HepG2 (cell line): ENCODE measurements at regions not wholly inside any gene's neighbourhood (a gene's known extent, or its start where the extent isn't known, plus 50 kb on each side); places are given as distances from the start of the nearest gene placed in this dataset.

Source experiments
- ATAC-seq: fragments of 200-7000 bp; cut with Tn5 transposase; 3 replicates; pipeline ENCODE4 v1.9.1; 2020; ENCODE audit warnings: mild to moderate bottlenecking, moderate library complexity
- BruUV-seq: library from RNA; stranded (reverse); fragments of 400-500 nt; replicated peaks from 2 replicates; lab custom pipeline; 2021; lab: Mats Ljungman, UMichigan
- CTCF ChIA-PET: fragments of 300-600 bp; formaldehyde crosslinking; extraction: SDS; loops from one replicate; lab custom pipeline; 2021; ENCODE audit warnings: low total read pairs, inconsistent platforms, low intra/inter-chr PET ratio; lab: Yijun Ruan, JAX
- POLR2A ChIA-PET: fragments of 350-600 bp; sonication (Branson Sonifier 250); formaldehyde crosslinking; loops from one replicate; lab custom pipeline; 2020; ENCODE audit warnings: antibody characterized with exemption, inconsistent platforms; lab: Yijun Ruan, JAX
- DNase-seq: peaks from one replicate; pipeline ENCODE4 v3.0.0-alpha.2; 2015; ENCODE audit warnings: low spot score
- FAIRE-seq: peaks from 3 replicates; lab custom pipeline; 2011; peaks lifted over from hg19 to GRCh38; lab: Jason Lieb, UNC
- H2AFZ ChIP-seq: one replicate; pipeline ENCODE4 v1.6.1; 2011; ENCODE audit warnings: low read length, inconsistent platforms
- H3K27ac ChIP-seq: fragments of 300-600 bp; 3 replicates; pipeline ENCODE4 v1.8.0; 2011; ENCODE audit warnings: mixed run types, mild to moderate bottlenecking, mixed read lengths, low read length, inconsistent platforms; ENCODE audit not compliant: insufficient read depth; ENCODE audit errors: extremely low read length
- H3K27me3 ChIP-seq, 2 experiments: fragments of 200-600 bp in 1 of 2; 2 replicates in 1 of 2; 3 replicates in 1 of 2; pipeline versions ENCODE4 v1.6.0 to v1.8.0; 2011; ENCODE audit warnings: low read length in 2 of 2, mild to moderate bottlenecking in 2 of 2, moderate library complexity in 2 of 2, inconsistent platforms in 1 of 2; ENCODE audit not compliant: insufficient read depth in 2 of 2, control insufficient read depth in 1 of 2
- H3K36me3 ChIP-seq, 2 experiments: fragments of 200-600 bp in 1 of 2; replicated peaks in 1 of 2; 2 replicates in 1 of 2; 3 replicates in 1 of 2; pipeline versions ENCODE4 v1.5.1 to v1.8.0; 2011; ENCODE audit warnings: low read length in 2 of 2, inconsistent platforms in 1 of 2; ENCODE audit not compliant: insufficient read depth in 2 of 2, control insufficient read depth in 1 of 2
- H3K4me1 ChIP-seq: 2 replicates; pipeline ENCODE4 v1.5.1; 2012; ENCODE audit warnings: low read length, inconsistent platforms; ENCODE audit not compliant: insufficient read depth
- H3K4me2 ChIP-seq: 2 replicates; pipeline ENCODE4 v1.6.0; 2011; ENCODE audit warnings: low read depth, low read length, inconsistent platforms
- H3K4me3 ChIP-seq, 3 experiments: fragments of 200-600 bp in 1 of 3; sonication (generic), shearing (Covaris generic) in 1 of 3; replicated peaks in 1 of 3; 2 replicates each; pipeline ENCODE4 v1.5.1; 2011 to 2016; ENCODE audit warnings: low read length in 3 of 3, inconsistent platforms in 2 of 3, low read depth in 2 of 3, mild to moderate bottlenecking in 2 of 3, control low read depth in 1 of 3, mixed read lengths in 1 of 3; ENCODE audit not compliant: insufficient read depth in 1 of 3
- H3K79me2 ChIP-seq: one replicate; pipeline ENCODE4 v1.6.1; 2011; ENCODE audit warnings: low read length, inconsistent platforms; ENCODE audit not compliant: insufficient read depth
- H3K9ac ChIP-seq: 2 replicates; pipeline ENCODE4 v1.6.0; 2011; ENCODE audit warnings: mild to moderate bottlenecking, low read depth, low read length, inconsistent platforms; ENCODE audit not compliant: insufficient read depth
- H3K9me3 ChIP-seq: 2 replicates; pipeline ENCODE4 v1.5.1; 2012; ENCODE audit warnings: mild to moderate bottlenecking, low read length
- H4K20me1 ChIP-seq: 2 replicates; pipeline ENCODE4 v1.6.0; 2011; ENCODE audit warnings: inconsistent platforms, mild to moderate bottlenecking, low read length, moderate library complexity; ENCODE audit not compliant: insufficient read depth
- BATF2 ChIP-seq: sonication (generic); formaldehyde crosslinking; IDR thresholded peaks from 2 replicates; pipeline ENCODE4 v1.8.0; 2022; ENCODE audit warnings: mild to moderate bottlenecking, missing genetic modification reagents, moderate library complexity
- BCL6 ChIP-seq: IDR thresholded peaks from 2 replicates; pipeline ENCODE4 v1.6.1; 2016; ENCODE audit warnings: missing genetic modification reagents, missing compliant biosample characterization
- DMAP1 ChIP-seq: IDR thresholded peaks from 2 replicates; pipeline ENCODE4 v1.6.1; 2016
- ERF ChIP-seq: IDR thresholded peaks from 2 replicates; pipeline ENCODE4 v1.6.1; 2018; ENCODE audit warnings: missing biosample characterization, missing genetic modification reagents
- MIER2 ChIP-seq: IDR thresholded peaks from 2 replicates; pipeline ENCODE4 v1.6.1; 2016; ENCODE audit warnings: missing biosample characterization, missing genetic modification reagents
- MTF1 ChIP-seq: sonication (generic); formaldehyde crosslinking; IDR thresholded peaks from 2 replicates; pipeline ENCODE4 v1.5.0; 2020; ENCODE audit warnings: missing genetic modification reagents
- NCOR1 ChIP-seq: fragments of 200-600 bp; sonication (generic); IDR thresholded peaks from 2 replicates; pipeline ENCODE4 v1.7.0; 2017; ENCODE audit warnings: antibody characterized with exemption, low read length, borderline replicate concordance
- NFIB ChIP-seq: sonication (generic); formaldehyde crosslinking; IDR thresholded peaks from 2 replicates; pipeline ENCODE4 v1.9.0; 2021; ENCODE audit warnings: missing genetic modification reagents, mild to moderate bottlenecking, borderline replicate concordance
- SOX5 ChIP-seq: IDR thresholded peaks from 2 replicates; pipeline ENCODE4 v1.6.1; 2016; ENCODE audit warnings: borderline replicate concordance
- TRIM24 ChIP-seq: sonication (generic); formaldehyde crosslinking; IDR thresholded peaks from 2 replicates; pipeline ENCODE4 v1.8.0; 2022; ENCODE audit warnings: mild to moderate bottlenecking, missing genetic modification reagents
- ZFX ChIP-seq: sonication (generic); formaldehyde crosslinking; IDR thresholded peaks from 2 replicates; pipeline ENCODE4 v1.4.0; 2020; ENCODE audit warnings: mild to moderate bottlenecking, low read depth, missing genetic modification reagents, moderate library complexity
- ZKSCAN5 ChIP-seq: sonication (generic); formaldehyde crosslinking; IDR thresholded peaks from 2 replicates; pipeline ENCODE4 v1.5.1; 2020; ENCODE audit warnings: mild to moderate bottlenecking, missing genetic modification reagents
- ZKSCAN8 ChIP-seq: IDR thresholded peaks from 2 replicates; pipeline ENCODE4 v1.6.1; 2016; ENCODE audit warnings: borderline replicate concordance, missing genetic modification reagents, missing compliant biosample characterization
- ZNF296 ChIP-seq: sonication (generic); formaldehyde crosslinking; conservative IDR thresholded peaks from 2 replicates; pipeline ENCODE4 v1.5.0; 2020; ENCODE audit warnings: mild to moderate bottlenecking, missing genetic modification reagents
- ZNF776 ChIP-seq: sonication (generic); formaldehyde crosslinking; IDR thresholded peaks from 2 replicates; pipeline ENCODE4 v1.4.0; 2020; ENCODE audit warnings: mild to moderate bottlenecking, missing genetic modification reagents
- WGBS: methylation state at CpG from one replicate; pipeline ENCODE4 v1.1.6; 2017; ENCODE audit warnings: low lambda C conversion rate; 5-methylcytosine and 5-hydroxymethylcytosine counted together
- in situ Hi-C: cut with HindIII; loops from 2 replicates; pipeline ENCODE4 v1.10.0; 2017; ENCODE audit warnings: low pct_unique_long_range_greater_than_20kb; ENCODE audit not compliant: extremely low pct_ligation_motif_present
- intact Hi-C: fragments of 100-400 bp; cut with micrococcal nuclease; formaldehyde crosslinking; loops from one replicate; pipeline ENCODE4 v1.10.0; 2022; ENCODE audit not compliant: unreplicated experiment

- Histone ChIP-seq H3K9me3 (peaks cover 32% of the 10 kb centered on the region), H3K79me2 (no peaks in the 10 kb centered on the region), H3K4me3 (no peak overlapping the region), H4K20me1 (no peaks in the 10 kb centered on the region), H3K9ac (no peak overlapping the region), H2AFZ (no peak overlapping the region), H3K36me3 (no peaks in the 10 kb centered on the region), H3K27me3 (no peaks in the 10 kb centered on the region), H3K27ac (no peak overlapping the region), H3K4me1 (no peaks in the 10 kb centered on the region), H3K4me2 (no peak overlapping the region)
- CTCF ChIA-PET, result no interaction called here
- BruUV-seq, result no TSS peak
- POLR2A ChIA-PET, result no interaction called here
- intact Hi-C loops (no loop called here), in situ Hi-C loops (no loop called here)
- FAIRE-seq, result no peak
- no peak for TF ChIP-seq NCOR1
- DNase-seq, result no peak
- 0% methylated on average over 3 of the region's 3 CpGs for WGBS
- no peak for ATAC-seq
Observed at GRCh38 chr15:37516621-37517020, 416.3 kb upstream of the MEIS2 start.

GRCh38 chr15:37517191-37517895 lies 417.0 kb upstream of the MEIS2 start:
- H3K27ac ChIP-seq, result no peak overlapping the region
- ChIA-PET POLR2A (no interaction called here), CTCF (no interaction called here)
- intact Hi-C loops (no loop called here), in situ Hi-C loops (no loop called here)
- ATAC-seq, result no peak
- no peak overlapping the region for H3K4me3 ChIP-seq
- WGBS, result 9% methylated on average over 6 of the region's 6 CpGs
- DNase-seq, result no peak
- no peak for TF ChIP-seq BCL6
- TF ChIP-seq BATF2 (CRISPR knock-in tag), result no peak
- TF ChIP-seq ZFX, result no peak
- no peak for TF ChIP-seq ZNF776
- no peak for TF ChIP-seq DMAP1 (CRISPR knock-in tag)
- no peak for TF ChIP-seq SOX5 (CRISPR knock-in tag)
- TF ChIP-seq TRIM24, result no peak
- TF ChIP-seq MTF1, result no peak
- TF ChIP-seq ZKSCAN8 (CRISPR knock-in tag), result no peak
- no peak for TF ChIP-seq NFIB
- no peak for TF ChIP-seq ZKSCAN5 (CRISPR knock-in tag)
- TF ChIP-seq ERF (CRISPR knock-in tag), result no peak
- no peak for TF ChIP-seq MIER2 (CRISPR knock-in tag)
- TF ChIP-seq ZNF296 (CRISPR knock-in tag), result no peak
- FAIRE-seq, result no peak
- H3K4me1 ChIP-seq, result no peaks in the 10 kb centered on the region
- peaks cover 24% of the 10 kb centered on the region for H3K9me3 ChIP-seq
- no peak overlapping the region for H2AFZ ChIP-seq
- no peaks in the 10 kb centered on the region for H3K27me3 ChIP-seq
- no peaks in the 10 kb centered on the region for H4K20me1 ChIP-seq
- H3K9ac ChIP-seq, result no peak overlapping the region
- no peaks in the 10 kb centered on the region for H3K36me3 ChIP-seq
- H3K79me2 ChIP-seq, result no peaks in the 10 kb centered on the region
- H3K4me2 ChIP-seq, result no peak overlapping the region
- no TSS peak for BruUV-seq
